ENCODE measurements at regions not wholly inside any gene's neighbourhood (a gene's known extent, or its start where the extent isn't known, plus 50 kb on each side); places are given as distances from the start of the nearest gene placed in this dataset.

GRCh38 chr11:15589070-15589626 is 474.4 kb downstream of the INSC start:
- no peak for TF ChIP-seq POLR2A (IDR thresholded peaks at IDR 0.05; ENCODE audit: low read length)
- TF ChIP-seq GATA1 (IDR thresholded peaks at IDR 0.05; ENCODE audit: low read depth, low read length): no peak

All from erythroblast (primary cell).